SK-N-MC (cell line): ENCODE measurements at regions not wholly inside any gene's neighbourhood (a gene's known extent, or its start where the extent isn't known, plus 50 kb on each side); places are given as distances from the start of the nearest gene placed in this dataset.

Experiments
- EZH2 ChIP-seq: fragments of 200-600 bp; sonication (generic); IDR thresholded peaks from one replicate; pipeline ENCODE4 v1.6.1; 2017; ENCODE audit warnings: antibody characterized with exemption
- POLR2AphosphoS5 ChIP-seq: IDR thresholded peaks from 2 replicates; pipeline ENCODE4 v1.6.1; 2012; ENCODE audit warnings: mild to moderate bottlenecking, low read depth, low read length, borderline replicate concordance

DNA sequence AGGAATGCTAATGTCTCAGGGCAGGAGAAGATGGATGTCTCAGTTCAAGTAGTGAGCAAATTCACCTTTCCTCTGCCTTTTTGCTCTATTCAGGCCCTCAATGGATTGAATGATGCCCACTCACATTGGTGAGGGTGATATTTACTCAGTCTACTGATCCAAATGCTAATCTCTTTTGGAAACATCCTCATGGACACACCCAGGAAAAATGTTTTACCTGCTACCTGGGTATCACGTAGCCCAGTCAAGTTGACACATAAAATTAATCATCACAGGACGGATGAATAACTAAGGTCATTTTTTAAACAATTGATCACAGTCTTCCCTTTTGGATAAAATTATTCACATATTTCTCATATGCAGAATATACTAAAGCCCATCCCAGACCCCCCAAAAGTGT lies 63.0 kb upstream of the JAK2 start:
- TF ChIP-seq EZH2 (no peak), POLR2AphosphoS5 (no peak)
